Vagina (tissue), 2 donors: ENCODE measurements at regions not wholly inside any gene's neighbourhood (a gene's known extent, or its start where the extent isn't known, plus 50 kb on each side); places are given as distances from the start of the nearest gene placed in this dataset.
"Not testable (repeated sequence)": the region's sequence is repeated elsewhere in the genome, so short reads cannot be mapped to it uniquely, and the experiment has no call there.

Experiments used
- DNase-seq, 2 donors: peaks; one replicate each; pipeline ENCODE4 v3.0.0-alpha.2; 2017; ENCODE audit errors: extremely low spot score in 2 of 2
- H3K27ac ChIP-seq: fragments of 200-600 bp; sonication (generic); one replicate; pipeline ENCODE4 v1.5.1; 2019
- H3K27me3 ChIP-seq: fragments of 200-600 bp; sonication (generic); one replicate; pipeline ENCODE4 v1.5.1; 2019
- H3K36me3 ChIP-seq, 2 donors: fragments of 200-600 bp; sonication (generic); one replicate each; pipeline ENCODE4 v1.5.1; 2017 to 2019
- H3K4me1 ChIP-seq: fragments of 200-600 bp; sonication (generic); one replicate; pipeline ENCODE4 v1.5.1; 2019
- H3K4me3 ChIP-seq, 2 donors: fragments of 200-600 bp; sonication (generic); 1 replicate in 1 of 2; 2 replicates in 1 of 2; pipeline ENCODE4 v1.5.1; 2016 to 2019
- H3K9me3 ChIP-seq: fragments of 200-600 bp; sonication (generic); one replicate; pipeline ENCODE4 v1.5.1; 2019
- POLR2A ChIP-seq, 2 donors: fragments of 450-650 bp; IDR thresholded peaks; one replicate each; pipeline ENCODE4 v1.6.1; 2017; ENCODE audit warnings: antibody characterized with exemption in 2 of 2, mild to moderate bottlenecking in 2 of 2, moderate library complexity in 2 of 2
- POLR2AphosphoS5 ChIP-seq, 2 donors: sonication (generic); formaldehyde crosslinking; IDR thresholded peaks; one replicate each; pipeline ENCODE4 v1.9.0; 2017; ENCODE audit warnings: antibody characterized with exemption in 2 of 2, mild to moderate bottlenecking in 2 of 2, low read depth in 1 of 2; ENCODE audit not compliant: insufficient read depth in 1 of 2
- intact Hi-C: fragments of 100-400 bp; cut with DNase I; formaldehyde crosslinking; loops from one replicate; pipeline ENCODE4 v1.15.1; 2023
- TF ChIP-seq, protein P1 (sequence below), 3 experiments: fragments of 450-650 bp in 2 of 3; fragments of 200-600 bp in 1 of 3; sonication (generic) in 1 of 3; IDR thresholded peaks; one replicate each; pipeline ENCODE4 v1.5.1; 2017 to 2019; ENCODE audit warnings: antibody characterized with exemption in 3 of 3, mild to moderate bottlenecking in 2 of 3, moderate library complexity in 2 of 3

DNA sequence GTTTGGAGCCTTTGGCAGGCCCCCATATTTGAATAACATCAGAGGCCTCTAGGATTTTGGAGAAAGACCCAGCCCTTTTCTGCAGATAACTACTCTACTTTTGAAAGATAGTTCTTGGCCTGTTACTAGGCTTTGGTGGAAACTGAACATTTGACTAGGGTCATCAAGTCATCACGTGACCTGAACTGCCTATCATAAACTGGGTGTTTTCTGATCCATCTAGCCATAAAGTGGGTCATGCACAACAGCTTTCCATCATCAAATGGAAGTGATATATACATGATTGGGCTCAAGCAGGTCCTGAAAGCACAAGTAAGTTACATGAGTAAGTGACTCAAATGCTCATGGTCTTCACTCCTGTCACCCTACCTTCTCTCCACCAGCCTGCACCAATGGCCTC is 552.3 kb upstream of the GRM3 start:
- no peak for TF ChIP-seq POLR2AphosphoS5 (IDR thresholded peaks at IDR 0.05; ENCODE audit: insufficient read depth in 1 of 2, low read depth in 1 of 2)
- TF ChIP-seq, protein P1, sequence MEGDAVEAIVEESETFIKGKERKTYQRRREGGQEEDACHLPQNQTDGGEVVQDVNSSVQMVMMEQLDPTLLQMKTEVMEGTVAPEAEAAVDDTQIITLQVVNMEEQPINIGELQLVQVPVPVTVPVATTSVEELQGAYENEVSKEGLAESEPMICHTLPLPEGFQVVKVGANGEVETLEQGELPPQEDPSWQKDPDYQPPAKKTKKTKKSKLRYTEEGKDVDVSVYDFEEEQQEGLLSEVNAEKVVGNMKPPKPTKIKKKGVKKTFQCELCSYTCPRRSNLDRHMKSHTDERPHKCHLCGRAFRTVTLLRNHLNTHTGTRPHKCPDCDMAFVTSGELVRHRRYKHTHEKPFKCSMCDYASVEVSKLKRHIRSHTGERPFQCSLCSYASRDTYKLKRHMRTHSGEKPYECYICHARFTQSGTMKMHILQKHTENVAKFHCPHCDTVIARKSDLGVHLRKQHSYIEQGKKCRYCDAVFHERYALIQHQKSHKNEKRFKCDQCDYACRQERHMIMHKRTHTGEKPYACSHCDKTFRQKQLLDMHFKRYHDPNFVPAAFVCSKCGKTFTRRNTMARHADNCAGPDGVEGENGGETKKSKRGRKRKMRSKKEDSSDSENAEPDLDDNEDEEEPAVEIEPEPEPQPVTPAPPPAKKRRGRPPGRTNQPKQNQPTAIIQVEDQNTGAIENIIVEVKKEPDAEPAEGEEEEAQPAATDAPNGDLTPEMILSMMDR (IDR thresholded peaks at IDR 0.05), result no peak
- no peak for TF ChIP-seq POLR2A (IDR thresholded peaks at IDR 0.05)
- no peak overlapping the region for H3K4me3 ChIP-seq
- no peak for DNase-seq
- no peaks in the 10 kb centered on the region for H3K9me3 ChIP-seq
- intact Hi-C loops, result no loop called here
- no peaks in the 10 kb centered on the region for H3K36me3 ChIP-seq
- H3K4me1 ChIP-seq, result no peaks in the 10 kb centered on the region
- H3K27ac ChIP-seq, result no peak overlapping the region
- no peaks in the 10 kb centered on the region for H3K27me3 ChIP-seq

DNA sequence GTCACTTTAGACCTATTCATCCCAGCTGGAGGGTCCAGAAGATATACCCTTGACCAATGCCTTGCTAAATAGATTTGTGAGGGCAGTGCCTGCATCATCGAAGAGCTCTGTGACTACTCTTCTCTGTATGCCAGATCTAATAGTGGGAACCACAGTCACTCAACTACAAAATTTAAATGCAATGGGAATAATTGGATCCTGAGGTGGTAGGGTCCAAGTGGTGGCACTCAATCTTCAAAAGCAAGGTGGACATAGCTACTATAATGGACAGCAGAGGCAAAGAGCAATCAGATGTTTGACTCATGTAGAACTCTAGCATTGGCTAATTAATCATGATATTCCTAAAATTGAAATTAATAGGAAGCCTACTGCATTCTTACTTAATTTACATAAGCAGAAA is 554.3 kb upstream of the GRM3 start:
- no peak for DNase-seq
- no peaks in the 10 kb centered on the region for H3K9me3 ChIP-seq
- H3K36me3 ChIP-seq, result no peaks in the 10 kb centered on the region
- no peak overlapping the region for H3K4me3 ChIP-seq
- no peaks in the 10 kb centered on the region for H3K4me1 ChIP-seq
- intact Hi-C loops, result no loop called here
- TF ChIP-seq POLR2AphosphoS5 (IDR thresholded peaks at IDR 0.05; ENCODE audit: insufficient read depth in 1 of 2, low read depth in 1 of 2) (no peak), POLR2A (IDR thresholded peaks at IDR 0.05) (no peak)
- TF ChIP-seq, protein P1 (IDR thresholded peaks at IDR 0.05), result no peak
- H3K27me3 ChIP-seq, result no peaks in the 10 kb centered on the region
- H3K27ac ChIP-seq, result no peak overlapping the region

DNA sequence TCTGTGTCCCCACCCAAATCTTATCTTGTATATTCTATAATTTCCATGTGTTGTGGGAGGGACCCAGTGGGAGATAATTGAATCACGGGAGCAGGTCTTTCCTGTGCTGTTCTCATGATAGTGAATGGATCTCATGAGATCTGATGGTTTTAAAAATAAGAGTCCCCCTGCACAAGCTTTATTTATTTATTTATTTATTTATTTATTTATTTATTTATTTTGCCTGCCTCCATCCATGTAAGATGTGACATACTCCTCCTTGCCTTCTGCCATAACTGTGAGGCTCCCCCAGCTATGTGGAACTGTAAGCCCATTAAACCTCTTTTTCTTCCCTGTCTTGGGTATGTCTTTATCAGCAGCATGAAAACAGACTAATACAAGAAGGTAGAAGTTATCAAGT is 579.1 kb upstream of the GRM3 start:
- H3K36me3 ChIP-seq, H3K4me3 ChIP-seq, H3K27ac ChIP-seq, H3K4me1 ChIP-seq, H3K9me3 ChIP-seq, H3K27me3 ChIP-seq, DNase-seq, intact Hi-C loops: not testable (repeated sequence)

DNA sequence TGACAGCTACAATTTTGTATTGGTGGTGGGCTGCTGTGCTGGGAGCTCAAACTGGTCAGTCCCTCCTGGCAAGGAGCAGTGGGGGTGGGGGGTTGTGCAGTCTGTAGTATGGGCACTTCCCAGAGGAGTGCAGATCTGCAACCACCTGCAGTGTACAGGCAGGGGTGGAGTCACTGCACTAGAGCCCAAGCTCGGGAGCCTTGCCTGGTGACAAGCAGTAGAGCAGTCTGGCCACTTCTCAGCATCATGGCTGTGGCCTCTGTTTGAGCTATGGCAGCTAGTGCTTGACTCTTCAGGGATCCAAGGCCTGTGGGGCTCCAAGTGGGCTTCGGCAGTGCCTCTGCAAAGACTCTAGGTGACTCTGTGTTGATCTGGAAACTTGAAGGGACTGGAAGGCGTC is 585.1 kb upstream of the GRM3 start:
- H3K4me3 ChIP-seq, result no peak overlapping the region
- no peaks in the 10 kb centered on the region for H3K9me3 ChIP-seq
- TF ChIP-seq POLR2A (IDR thresholded peaks at IDR 0.05) (no peak), POLR2AphosphoS5 (IDR thresholded peaks at IDR 0.05; ENCODE audit: insufficient read depth in 1 of 2, low read depth in 1 of 2) (no peak)
- TF ChIP-seq, protein P1 (IDR thresholded peaks at IDR 0.05), result no peak
- intact Hi-C loops, result no loop called here
- no peaks in the 10 kb centered on the region for H3K4me1 ChIP-seq
- no peak overlapping the region for H3K27ac ChIP-seq
- no peaks in the 10 kb centered on the region for H3K27me3 ChIP-seq
- DNase-seq, result no peak
- H3K36me3 ChIP-seq, result no peaks in the 10 kb centered on the region

DNA sequence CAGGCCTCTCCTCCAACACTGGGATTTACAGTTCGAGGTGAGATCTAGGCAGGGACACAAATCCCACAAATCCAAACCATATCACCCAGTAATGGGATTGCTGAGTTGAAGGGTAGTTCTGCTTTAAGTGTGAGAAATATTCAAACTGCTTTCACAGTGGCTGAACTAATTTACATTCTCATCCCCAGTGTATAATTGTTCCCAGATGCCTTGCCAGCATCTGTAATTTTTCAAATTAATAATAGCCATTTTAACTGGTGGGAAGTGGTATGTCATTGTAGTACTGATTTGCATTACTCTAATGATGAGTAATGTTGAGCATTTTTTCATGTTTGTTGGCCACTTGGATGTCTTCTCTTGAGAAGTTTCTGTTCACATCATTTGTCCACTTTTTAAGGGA is 592.8 kb upstream of the GRM3 start:
- no peak for DNase-seq
- TF ChIP-seq POLR2AphosphoS5 (IDR thresholded peaks at IDR 0.05; ENCODE audit: insufficient read depth in 1 of 2, low read depth in 1 of 2), result no peak
- TF ChIP-seq, protein P1 (IDR thresholded peaks at IDR 0.05), result no peak
- TF ChIP-seq POLR2A (IDR thresholded peaks at IDR 0.05), result no peak
- Histone ChIP-seq H3K36me3 (no peaks in the 10 kb centered on the region), H3K27me3 (no peaks in the 10 kb centered on the region), H3K9me3 (no peaks in the 10 kb centered on the region), H3K27ac (no peak overlapping the region), H3K4me1 (no peaks in the 10 kb centered on the region), H3K4me3 (no peak overlapping the region)
- intact Hi-C loops, result no loop called here

DNA sequence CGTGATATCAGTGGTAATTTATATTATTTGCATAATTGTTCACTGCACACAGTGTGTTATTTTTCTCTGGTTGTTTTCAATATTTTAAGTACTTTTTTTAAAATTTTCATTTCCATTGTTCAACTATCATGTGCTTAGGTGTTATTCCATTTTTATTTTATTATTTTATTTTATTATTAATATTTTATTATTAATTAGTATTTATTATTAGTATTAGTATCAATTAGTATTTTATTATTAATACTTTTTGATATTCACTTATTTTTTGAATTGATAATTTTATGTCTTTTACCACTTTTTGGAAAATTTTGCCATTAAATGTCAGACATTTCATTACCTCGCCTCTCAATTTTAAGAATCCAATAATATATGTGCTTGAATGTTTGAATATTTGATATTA is 593.8 kb upstream of the GRM3 start:
- no peak overlapping the region for H3K27ac ChIP-seq
- TF ChIP-seq POLR2A (IDR thresholded peaks at IDR 0.05) (no peak), POLR2AphosphoS5 (IDR thresholded peaks at IDR 0.05; ENCODE audit: insufficient read depth in 1 of 2, low read depth in 1 of 2) (no peak)
- TF ChIP-seq, protein P1 (IDR thresholded peaks at IDR 0.05), result no peak
- no peaks in the 10 kb centered on the region for H3K9me3 ChIP-seq
- DNase-seq, result no peak
- no peak overlapping the region for H3K4me3 ChIP-seq
- H3K27me3 ChIP-seq, result no peaks in the 10 kb centered on the region
- no peaks in the 10 kb centered on the region for H3K36me3 ChIP-seq
- intact Hi-C loops, result no loop called here
- H3K4me1 ChIP-seq, result no peaks in the 10 kb centered on the region

DNA sequence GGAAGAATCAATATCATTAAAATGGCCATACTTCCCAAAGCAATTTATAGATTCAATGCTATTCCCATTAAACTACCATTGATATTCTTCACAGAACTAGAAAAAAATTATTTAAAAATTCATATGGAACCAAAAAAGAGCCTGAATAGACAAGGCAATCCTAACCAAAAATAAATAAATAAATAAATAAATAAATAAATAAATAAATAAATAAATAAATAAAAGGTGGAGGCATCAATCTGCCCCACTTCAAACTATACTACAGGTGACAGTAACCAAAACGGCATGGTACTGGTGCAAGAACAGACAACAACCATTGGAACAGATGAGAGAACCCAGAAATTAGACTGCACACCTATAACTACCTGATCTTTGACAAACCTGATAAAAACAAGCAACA is 598.5 kb upstream of the GRM3 start:
- intact Hi-C loops, H3K27me3 ChIP-seq, DNase-seq: not testable (repeated sequence)

More for the DNA sequence above, 598.5 kb upstream of the GRM3 start:
- H3K27ac ChIP-seq, H3K9me3 ChIP-seq, H3K36me3 ChIP-seq, H3K4me1 ChIP-seq, H3K4me3 ChIP-seq: not testable (repeated sequence)
